ENCODE measurements at regions not wholly inside any gene's neighbourhood (a gene's known extent, or its start where the extent isn't known, plus 50 kb on each side); places are given as distances from the start of the nearest gene placed in this dataset.

DNA sequence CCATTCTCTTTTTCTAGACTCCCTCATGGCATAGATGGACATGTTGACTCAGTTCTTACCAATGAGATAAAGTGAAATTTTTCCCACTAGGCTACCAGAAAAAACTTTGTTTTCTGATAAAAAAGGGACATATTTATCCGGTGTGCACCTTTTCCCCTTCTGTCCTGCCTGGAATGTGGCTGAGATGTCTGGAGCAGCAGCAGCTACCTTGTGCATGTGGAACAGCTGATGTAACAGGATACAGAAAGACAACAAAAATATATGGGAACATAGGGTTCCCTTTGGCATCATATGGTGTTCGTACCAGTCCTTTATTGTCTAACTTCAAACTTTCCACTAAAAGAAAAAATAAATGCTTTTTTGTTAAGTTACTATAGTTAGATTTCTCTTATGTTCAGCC is 460.2 kb upstream of the HS6ST1 start:
- no peaks in the 10 kb centered on the region for H3K4me1 ChIP-seq
- intact Hi-C loops (cut with DNase I), result no loop called here
- DNase-seq, result no peak
- H3K27ac ChIP-seq, result no peak overlapping the region
- no peaks in the 10 kb centered on the region for H3K36me3 ChIP-seq
- 73% methylated on average over 2 of the region's 2 CpGs for WGBS (ENCODE audit: insufficient coverage, low coverage, low lambda C conversion rate, missing lambda C conversion rate)
- TF ChIP-seq CTCF (IDR thresholded peaks at IDR 0.05), result no peak
- no peak for TF ChIP-seq POLR2A (IDR thresholded peaks at IDR 0.05)
- H3K27me3 ChIP-seq, result no peaks in the 10 kb centered on the region
- no peak overlapping the region for H3K4me3 ChIP-seq
- no peaks in the 10 kb centered on the region for H3K9me3 ChIP-seq
- no peak for ATAC-seq

- ATAC-seq, result no peak
- Histone ChIP-seq H3K27me3 (no peaks in the 10 kb centered on the region), H3K4me3 (no peak overlapping the region), H3K36me3 (no peaks in the 10 kb centered on the region), H3K9me3 (no peaks in the 10 kb centered on the region), H3K4me1 (no peaks in the 10 kb centered on the region), H3K27ac (no peak overlapping the region)
- peak in 1 of 3 donors; percentile 29 for DNase-seq
- no peak for TF ChIP-seq POLR2A (IDR thresholded peaks at IDR 0.05)
- TF ChIP-seq CTCF (IDR thresholded peaks at IDR 0.05), result no peak
- WGBS (ENCODE audit: insufficient coverage, low coverage, low lambda C conversion rate, missing lambda C conversion rate), result 63% methylated on average over 7 of the region's 9 CpGs
- intact Hi-C loops (cut with DNase I), result no loop called here
Measured at GRCh38 chr2:128779301-128780095, 460.8 kb upstream of the HS6ST1 start.

DNA sequence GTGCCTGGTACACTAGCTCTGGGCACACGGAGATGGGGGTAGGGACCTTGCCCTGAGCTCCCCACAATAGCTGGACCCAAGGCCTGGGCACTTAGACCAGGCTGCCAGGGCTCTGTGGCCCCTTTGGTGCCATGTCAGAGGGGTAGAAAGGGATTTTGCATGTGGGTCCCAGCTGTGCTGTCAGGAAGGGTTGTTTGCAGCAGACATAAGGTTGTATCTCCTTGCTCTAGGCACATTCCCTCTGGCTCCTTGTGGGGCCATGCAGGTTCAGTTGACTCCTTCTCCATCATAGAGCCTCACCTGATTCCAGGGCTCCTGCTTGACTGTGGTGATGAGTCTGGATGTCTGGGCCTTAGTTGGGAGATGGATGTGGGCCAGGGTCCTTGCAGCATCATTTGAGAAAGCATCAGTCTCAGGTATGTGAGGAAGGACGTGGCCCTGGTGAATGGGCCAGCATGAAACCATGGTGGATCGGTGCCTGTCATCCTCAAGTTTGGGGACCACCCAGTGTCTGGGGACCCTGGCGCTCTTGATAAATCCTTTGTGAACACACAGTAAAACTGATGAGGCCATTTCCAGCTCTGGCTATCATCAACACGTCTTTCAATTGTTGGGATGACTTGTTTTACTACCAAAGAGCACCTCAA is 461.9 kb upstream of the HS6ST1 start:
- Histone ChIP-seq H3K9me3 (no peaks in the 10 kb centered on the region), H3K27me3 (no peaks in the 10 kb centered on the region), H3K4me3 (no peak overlapping the region), H3K27ac (no peak overlapping the region), H3K4me1 (no peaks in the 10 kb centered on the region), H3K36me3 (no peaks in the 10 kb centered on the region)
- WGBS (ENCODE audit: insufficient coverage, low coverage, low lambda C conversion rate, missing lambda C conversion rate), result 63% methylated on average over 4 of the region's 5 CpGs
- intact Hi-C loops (cut with DNase I), result no loop called here
- TF ChIP-seq POLR2A (IDR thresholded peaks at IDR 0.05), result no peak
- no peak for TF ChIP-seq CTCF (IDR thresholded peaks at IDR 0.05)
- ATAC-seq, result no peak
- DNase-seq, result no peak

- Histone ChIP-seq H3K4me1 (no peaks in the 10 kb centered on the region), H3K36me3 (no peaks in the 10 kb centered on the region), H3K9me3 (no peaks in the 10 kb centered on the region), H3K4me3 (no peak overlapping the region), H3K27ac (no peak overlapping the region), H3K27me3 (no peaks in the 10 kb centered on the region)
- intact Hi-C loops (cut with DNase I), result no loop called here
- ATAC-seq (no peak), DNase-seq (no peak)
- WGBS (ENCODE audit: insufficient coverage, low coverage, low lambda C conversion rate, missing lambda C conversion rate), result 17% methylated on average over 1 of the region's 3 CpGs
- no peak for TF ChIP-seq POLR2A (IDR thresholded peaks at IDR 0.05)
- TF ChIP-seq CTCF (IDR thresholded peaks at IDR 0.05), result no peak
Measured at GRCh38 chr2:128781166-128781565, 462.5 kb upstream of the HS6ST1 start.

All from right lobe of liver (tissue), 6 donors.